Neutrophil (primary cell): ENCODE measurements at regions not wholly inside any gene's neighbourhood (a gene's known extent, or its start where the extent isn't known, plus 50 kb on each side); places are given as distances from the start of the nearest gene placed in this dataset.

Source experiments
- H3K27ac ChIP-seq: fragments of 200-600 bp; sonication (generic); 2 replicates; pipeline ENCODE4 v1.5.1; 2016; ENCODE audit warnings: mild to moderate bottlenecking, moderate library complexity
- H3K27me3 ChIP-seq: fragments of 200-600 bp; sonication (generic); 2 replicates; pipeline ENCODE4 v1.6.0; 2016; ENCODE audit warnings: mild to moderate bottlenecking
- H3K36me3 ChIP-seq: fragments of 200-600 bp; sonication (generic); 2 replicates; pipeline ENCODE4 v1.5.1; 2017
- H3K4me1 ChIP-seq, 2 experiments: fragments of 200-600 bp in 1 of 2; sonication (generic) in 1 of 2; 1 replicate in 1 of 2; 2 replicates in 1 of 2; pipeline versions ENCODE4 v1.5.1 to v1.6.1; 2013 to 2016; ENCODE audit warnings: low read depth in 1 of 2, low read length in 1 of 2, mild to moderate bottlenecking in 1 of 2, moderate library complexity in 1 of 2; ENCODE audit not compliant: control insufficient read depth in 1 of 2, insufficient read depth in 1 of 2
- H3K4me3 ChIP-seq, 2 experiments: fragments of 200-600 bp in 1 of 2; sonication (generic) in 1 of 2; 1 replicate in 1 of 2; 2 replicates in 1 of 2; pipeline ENCODE4 v1.5.1; 2013 to 2016; ENCODE audit warnings: low read depth in 1 of 2, low read length in 1 of 2, mild to moderate bottlenecking in 1 of 2, moderate library complexity in 1 of 2
- H3K9me3 ChIP-seq: fragments of 200-600 bp; sonication (generic); 2 replicates; pipeline ENCODE4 v1.5.1; 2016
- TF ChIP-seq, protein P1 (sequence below): fragments of 200-600 bp; sonication (generic); IDR thresholded peaks from 2 replicates; pipeline ENCODE4 v1.5.1; 2016; ENCODE audit warnings: antibody characterized with exemption

- Histone ChIP-seq H3K9me3 (no peaks in the 10 kb centered on the region), H3K27me3 (peaks cover 69% of the 10 kb centered on the region), H3K27ac (no peak overlapping the region), H3K4me1 (peaks cover 7 to 21% of the 10 kb centered on the region in 2 experiments), H3K36me3 (no peaks in the 10 kb centered on the region), H3K4me3 (no peak overlapping the region)
- TF ChIP-seq, protein P1, sequence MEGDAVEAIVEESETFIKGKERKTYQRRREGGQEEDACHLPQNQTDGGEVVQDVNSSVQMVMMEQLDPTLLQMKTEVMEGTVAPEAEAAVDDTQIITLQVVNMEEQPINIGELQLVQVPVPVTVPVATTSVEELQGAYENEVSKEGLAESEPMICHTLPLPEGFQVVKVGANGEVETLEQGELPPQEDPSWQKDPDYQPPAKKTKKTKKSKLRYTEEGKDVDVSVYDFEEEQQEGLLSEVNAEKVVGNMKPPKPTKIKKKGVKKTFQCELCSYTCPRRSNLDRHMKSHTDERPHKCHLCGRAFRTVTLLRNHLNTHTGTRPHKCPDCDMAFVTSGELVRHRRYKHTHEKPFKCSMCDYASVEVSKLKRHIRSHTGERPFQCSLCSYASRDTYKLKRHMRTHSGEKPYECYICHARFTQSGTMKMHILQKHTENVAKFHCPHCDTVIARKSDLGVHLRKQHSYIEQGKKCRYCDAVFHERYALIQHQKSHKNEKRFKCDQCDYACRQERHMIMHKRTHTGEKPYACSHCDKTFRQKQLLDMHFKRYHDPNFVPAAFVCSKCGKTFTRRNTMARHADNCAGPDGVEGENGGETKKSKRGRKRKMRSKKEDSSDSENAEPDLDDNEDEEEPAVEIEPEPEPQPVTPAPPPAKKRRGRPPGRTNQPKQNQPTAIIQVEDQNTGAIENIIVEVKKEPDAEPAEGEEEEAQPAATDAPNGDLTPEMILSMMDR, result no peak
Measured at GRCh38 chr10:123443924-123444323, 222.2 kb upstream of the GPR26 start.

DNA sequence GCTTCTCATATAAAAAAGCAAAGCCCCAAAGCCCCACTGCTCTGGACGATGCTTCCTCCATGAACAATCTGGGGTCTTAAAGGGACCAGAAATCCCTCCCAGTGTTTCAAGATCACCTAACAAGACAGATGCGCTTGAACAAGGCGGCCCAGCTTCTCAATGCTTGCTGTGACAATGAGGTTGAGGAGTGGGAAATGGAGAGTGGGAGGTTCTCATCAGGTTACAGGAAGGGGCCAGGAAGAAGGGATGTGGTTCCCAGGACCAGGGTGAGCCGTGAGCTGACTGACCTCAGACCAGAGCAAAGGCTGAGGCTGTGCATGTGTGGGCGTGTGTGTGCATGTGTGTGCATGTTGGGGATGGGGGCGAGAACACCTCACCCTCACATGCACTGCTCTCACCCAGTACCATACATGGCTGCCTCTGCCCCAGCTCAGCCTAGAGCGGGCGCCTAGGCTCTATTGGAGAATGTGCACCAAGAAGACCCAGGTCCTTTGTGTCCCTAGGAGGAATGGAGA is 220.8 kb upstream of the GPR26 start:
- H3K27ac ChIP-seq, result no peak overlapping the region
- H3K4me3 ChIP-seq, result no peak overlapping the region
- H3K36me3 ChIP-seq, result no peaks in the 10 kb centered on the region
- TF ChIP-seq, protein P1, result no peak
- peaks cover 73% of the 10 kb centered on the region for H3K27me3 ChIP-seq
- H3K9me3 ChIP-seq, result no peaks in the 10 kb centered on the region
- peaks cover 7 to 14% of the 10 kb centered on the region in 2 experiments for H3K4me1 ChIP-seq

DNA sequence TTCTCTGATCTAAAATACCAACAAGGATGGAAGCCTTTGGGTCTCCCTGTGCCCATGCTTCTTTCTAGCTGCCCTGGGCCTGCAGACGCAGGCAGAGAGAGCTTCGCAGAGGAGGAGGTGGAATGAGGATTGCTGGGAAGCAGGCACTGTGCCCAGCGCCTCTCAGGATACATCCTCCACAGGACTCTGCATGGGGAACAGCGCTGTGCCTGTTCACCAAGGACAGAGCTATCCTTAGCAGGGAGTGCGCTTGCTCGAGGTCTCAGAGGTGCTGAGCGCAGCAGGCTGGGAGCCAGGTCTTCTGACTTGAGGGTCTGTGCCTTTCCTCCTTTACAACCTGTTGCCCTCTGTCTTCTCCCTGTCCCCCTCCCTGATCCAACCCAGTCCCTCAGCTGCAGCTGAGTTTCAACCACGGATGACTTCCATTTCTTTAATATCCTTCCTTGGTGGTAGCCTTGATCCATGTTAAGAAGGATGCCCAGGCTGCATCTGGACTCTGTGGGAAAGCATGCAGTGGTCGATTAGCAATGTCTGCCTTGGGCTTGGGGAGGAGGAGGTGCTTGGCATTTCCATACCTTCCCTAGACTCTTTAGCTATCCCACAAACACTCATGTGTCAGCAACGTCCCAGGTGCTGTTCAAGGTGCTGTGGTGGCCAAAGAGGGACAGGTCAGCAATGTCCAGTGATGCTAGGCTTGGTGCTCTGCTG is 219.6 kb upstream of the GPR26 start:
- Histone ChIP-seq H3K36me3 (no peaks in the 10 kb centered on the region), H3K4me1 (peaks cover 0 to under 1% of the 10 kb centered on the region in 2 experiments), H3K4me3 (no peak overlapping the region), H3K27ac (no peak overlapping the region), H3K9me3 (no peaks in the 10 kb centered on the region), H3K27me3 (peaks cover 86% of the 10 kb centered on the region)
- TF ChIP-seq, protein P1, result no peak

DNA sequence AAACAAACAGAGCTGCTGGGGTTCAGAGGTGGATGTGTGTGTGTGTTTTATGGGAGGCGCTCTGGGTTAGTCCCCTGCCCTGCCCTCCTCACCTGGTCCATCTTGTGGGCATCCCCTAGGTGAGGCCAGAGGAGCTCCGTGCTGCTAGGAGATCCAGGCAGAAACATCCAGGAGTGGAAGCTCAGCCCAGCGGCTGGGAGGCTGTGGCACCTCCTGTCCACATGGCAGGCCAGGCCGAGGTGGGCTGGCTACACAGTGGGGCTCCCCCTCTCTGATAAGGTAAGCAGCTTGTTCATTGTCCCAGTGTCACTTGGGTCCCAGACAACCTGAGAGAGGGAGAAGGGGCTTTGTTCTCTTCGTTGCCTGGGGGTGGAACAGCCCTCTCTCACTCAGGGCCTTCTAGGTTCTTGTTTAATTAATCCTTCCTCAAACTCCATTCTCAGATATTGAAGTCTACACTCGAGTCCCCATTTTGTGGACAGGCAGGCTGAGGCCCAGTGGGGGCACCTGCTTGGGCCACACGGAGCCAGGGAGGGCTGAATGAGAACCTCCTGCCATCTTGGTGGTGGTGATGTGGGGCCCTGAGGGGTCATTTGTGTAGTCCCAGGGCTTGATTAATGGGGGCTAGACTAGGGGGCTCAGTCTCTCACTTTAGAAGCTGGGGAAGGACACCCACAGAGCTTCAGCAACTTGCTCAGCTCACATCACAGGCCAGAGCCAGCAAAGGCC is 216.8 kb upstream of the GPR26 start:
- H3K9me3 ChIP-seq, result no peaks in the 10 kb centered on the region

DNA sequence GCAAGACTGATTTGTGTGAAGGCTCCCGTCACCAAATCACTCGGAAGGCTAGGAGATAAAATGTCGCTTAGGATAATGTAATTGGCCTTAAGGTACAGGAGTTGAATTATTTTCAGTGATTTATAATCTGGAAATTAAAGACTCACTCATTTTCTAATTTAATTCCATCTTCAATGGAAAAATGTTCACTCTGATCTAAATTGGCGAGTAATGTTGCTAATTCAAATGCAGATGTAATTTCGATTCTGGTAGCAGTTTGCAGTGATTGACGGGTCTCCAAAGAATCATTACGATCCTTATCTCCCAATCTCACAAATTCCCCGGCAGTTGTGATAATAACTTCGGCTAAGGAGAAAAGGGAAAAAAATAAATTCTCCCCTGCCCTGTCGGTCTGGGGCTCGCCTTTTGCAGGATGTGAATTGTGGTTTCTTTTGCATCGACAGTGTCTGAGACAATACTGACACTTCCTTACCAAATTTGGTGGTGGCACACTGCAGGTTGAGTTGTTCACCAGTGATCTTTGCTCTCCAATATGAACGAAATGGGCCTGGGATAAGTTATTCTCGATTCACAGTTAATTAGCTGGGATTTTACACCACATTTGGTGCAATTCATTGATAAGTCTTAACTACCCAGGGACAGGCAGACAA is 215.1 kb upstream of the GPR26 start:
- Histone ChIP-seq H3K27ac (no peak overlapping the region), H3K36me3 (no peaks in the 10 kb centered on the region)
- TF ChIP-seq, protein P1, result no peak

More for the DNA sequence above, 216.8 kb upstream of the GPR26 start:
- no peaks in the 10 kb centered on the region for H3K36me3 ChIP-seq
- no peaks in the 10 kb centered on the region for H3K4me1 ChIP-seq
- H3K27ac ChIP-seq, result no peak overlapping the region
- H3K4me3 ChIP-seq, result no peak overlapping the region
- TF ChIP-seq, protein P1, result no peak
- H3K27me3 ChIP-seq, result peaks cover 91% of the 10 kb centered on the region

More for the DNA sequence above, 215.1 kb upstream of the GPR26 start:
- H3K4me1 ChIP-seq, result no peaks in the 10 kb centered on the region
- no peaks in the 10 kb centered on the region for H3K9me3 ChIP-seq
- peaks cover 84% of the 10 kb centered on the region for H3K27me3 ChIP-seq
- no peak overlapping the region for H3K4me3 ChIP-seq
